GM19023 (cell line): ENCODE measurements at regions not wholly inside any gene's neighbourhood (a gene's known extent, or its start where the extent isn't known, plus 50 kb on each side); places are given as distances from the start of the nearest gene placed in this dataset.

Experiments used
- ATAC-seq: cut with Tn5 transposase; IDR thresholded peaks from one replicate; pipeline ENCODE4 v1.9.1; 2021; ENCODE audit warnings: mild to moderate bottlenecking, moderate library complexity; ENCODE audit not compliant: unreplicated experiment

DNA sequence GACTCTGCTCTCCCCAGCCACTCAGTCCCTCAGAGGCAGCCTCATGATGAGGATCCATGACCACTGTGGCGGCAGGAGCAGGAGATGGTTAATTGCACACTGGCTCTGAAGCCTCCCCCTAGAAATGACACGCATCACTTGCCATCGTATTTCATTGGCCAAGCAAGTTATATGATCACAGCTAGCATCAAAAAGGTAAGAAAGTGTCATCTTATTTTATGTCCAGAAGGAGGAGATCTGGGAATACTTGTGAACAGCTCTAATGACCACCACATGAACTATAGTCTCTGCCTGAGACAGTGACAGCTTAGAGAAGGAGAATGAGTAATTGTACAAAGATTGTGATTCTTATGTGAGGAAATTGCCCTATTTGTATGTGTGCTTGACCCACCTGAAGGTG is 363.4 kb downstream of the NUAK1 start:
- ATAC-seq: no peak

DNA sequence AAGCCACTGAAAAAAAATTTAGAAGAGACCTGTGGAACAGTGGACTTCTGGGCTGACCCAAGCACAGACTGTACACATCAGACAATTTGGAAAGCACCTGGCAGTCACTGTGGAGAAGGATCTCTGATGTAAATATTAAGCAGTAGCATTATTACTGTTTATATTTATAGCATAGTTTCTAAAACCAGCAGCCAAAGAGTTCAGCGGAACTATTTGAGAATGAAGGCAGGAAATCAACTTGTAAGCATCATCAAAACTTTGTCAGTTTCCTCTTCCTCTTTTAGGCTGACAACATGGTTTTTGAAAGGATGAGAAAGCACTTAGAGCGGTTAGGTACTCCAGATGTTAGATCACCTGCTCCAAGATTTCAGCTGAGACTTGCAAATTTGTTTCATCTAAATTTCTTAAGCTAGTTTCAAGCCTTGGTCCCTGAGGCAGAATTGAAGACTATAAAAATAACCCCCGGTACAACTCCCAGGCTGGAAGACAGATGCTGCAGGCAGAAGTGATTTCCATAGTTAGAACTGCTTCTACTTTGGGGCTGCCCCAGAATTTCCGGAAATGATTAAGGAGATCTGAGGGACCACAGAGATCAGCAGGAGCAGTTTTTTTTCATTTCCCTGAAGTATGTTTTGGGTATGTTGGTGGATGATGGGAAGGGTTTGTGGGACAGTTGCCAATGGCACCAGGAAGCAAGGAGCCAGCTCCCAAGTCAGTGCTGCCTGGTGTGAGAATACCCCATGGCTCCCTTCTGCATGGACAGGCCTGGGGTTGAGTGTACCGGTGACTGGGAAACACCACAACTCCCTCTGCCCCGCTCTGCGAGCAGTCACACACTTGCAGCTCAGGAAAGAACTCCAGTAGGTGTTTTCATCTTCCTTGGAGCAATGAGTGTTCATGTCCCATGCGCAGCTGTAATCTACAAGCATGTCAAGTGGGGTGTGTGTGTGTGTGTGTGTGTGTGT is 354.5 kb downstream of the NUAK1 start:
- peak; percentile 58 for ATAC-seq

DNA sequence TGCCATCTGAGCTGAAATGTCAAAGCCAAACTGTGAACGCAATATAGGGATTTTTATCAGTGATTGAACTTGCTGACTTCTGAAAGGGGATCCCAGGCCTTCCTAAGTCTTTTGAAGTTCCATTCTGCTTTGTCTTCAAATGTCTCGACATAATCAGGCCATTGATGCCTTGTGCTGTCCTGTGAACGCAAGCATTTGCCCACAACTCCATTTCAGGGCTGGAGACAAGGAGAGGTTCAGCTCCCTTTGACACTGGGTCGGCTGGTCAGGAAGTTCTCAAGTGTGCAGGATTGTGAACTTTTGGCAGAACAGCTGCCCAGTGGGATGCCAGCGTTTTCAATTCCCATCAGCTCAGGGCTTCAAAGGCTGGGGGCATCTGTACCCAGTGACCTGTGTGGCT is 345.3 kb downstream of the NUAK1 start:
- no peak for ATAC-seq

DNA sequence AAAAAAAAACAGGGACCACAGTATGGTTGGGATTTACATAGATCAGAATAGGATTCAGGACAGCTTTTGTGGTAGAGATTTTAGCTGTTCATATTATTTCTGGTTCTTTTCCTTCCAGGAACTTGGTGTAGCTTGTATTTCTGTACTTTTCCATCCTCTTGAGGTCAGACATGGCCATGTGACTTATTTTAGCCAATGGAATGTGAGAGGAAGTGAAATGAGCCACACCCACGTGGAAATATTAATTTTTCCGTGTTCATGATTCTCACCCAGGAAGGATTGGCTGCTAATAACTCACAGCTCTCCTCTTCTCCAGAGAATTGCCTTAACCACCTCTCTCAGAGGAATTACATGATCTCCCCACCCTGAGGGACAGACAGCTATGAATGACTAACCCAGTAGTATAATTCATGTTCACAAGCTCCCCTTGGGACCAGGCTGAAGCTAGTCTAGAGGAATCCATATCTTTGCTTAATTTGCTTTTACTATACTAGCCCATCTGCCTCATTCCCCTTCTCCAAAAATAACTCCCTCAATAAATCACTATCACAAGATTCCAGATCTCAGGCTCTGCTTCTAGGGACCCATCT is 340.4 kb downstream of the NUAK1 start:
- no peak for ATAC-seq

DNA sequence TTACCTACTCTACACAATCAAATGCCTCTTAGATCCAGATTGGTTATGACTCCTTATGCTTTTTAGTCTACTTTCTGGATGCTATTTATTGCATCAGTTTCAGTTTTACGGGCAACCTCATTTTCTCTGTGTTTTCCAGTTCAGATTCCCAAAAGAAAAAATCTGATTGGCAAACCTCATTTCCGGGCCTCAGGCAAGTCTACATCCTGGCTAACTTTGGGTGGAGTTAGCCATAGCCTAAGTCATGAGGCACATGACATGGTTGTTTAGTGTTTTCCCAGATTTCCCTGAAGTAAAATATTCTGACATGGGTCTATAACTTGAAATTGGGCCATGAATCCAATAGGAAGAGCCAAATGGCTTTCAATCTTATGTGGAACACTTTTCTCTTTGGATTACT is 339.7 kb downstream of the NUAK1 start:
- no peak for ATAC-seq

DNA sequence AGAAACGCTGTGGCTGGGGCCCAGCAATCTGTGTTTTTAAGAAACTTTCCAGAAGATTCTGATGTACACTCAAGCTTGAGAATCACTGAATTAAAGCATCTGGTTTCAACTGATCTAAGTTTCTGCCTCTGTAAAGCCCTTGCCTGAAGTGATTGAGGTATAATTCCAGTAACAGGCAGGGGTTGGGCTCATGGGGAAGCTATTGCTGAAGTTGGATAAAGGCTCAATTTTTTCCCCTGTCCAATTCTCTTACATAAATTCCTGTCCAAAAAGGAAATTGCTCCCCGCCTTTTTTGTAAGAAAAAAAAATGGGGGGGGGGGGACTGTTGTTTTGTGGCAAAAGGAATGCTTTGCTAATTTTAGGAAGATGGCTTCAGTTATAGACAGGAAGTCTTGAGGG is 337.4 kb downstream of the NUAK1 start:
- no peak for ATAC-seq

DNA sequence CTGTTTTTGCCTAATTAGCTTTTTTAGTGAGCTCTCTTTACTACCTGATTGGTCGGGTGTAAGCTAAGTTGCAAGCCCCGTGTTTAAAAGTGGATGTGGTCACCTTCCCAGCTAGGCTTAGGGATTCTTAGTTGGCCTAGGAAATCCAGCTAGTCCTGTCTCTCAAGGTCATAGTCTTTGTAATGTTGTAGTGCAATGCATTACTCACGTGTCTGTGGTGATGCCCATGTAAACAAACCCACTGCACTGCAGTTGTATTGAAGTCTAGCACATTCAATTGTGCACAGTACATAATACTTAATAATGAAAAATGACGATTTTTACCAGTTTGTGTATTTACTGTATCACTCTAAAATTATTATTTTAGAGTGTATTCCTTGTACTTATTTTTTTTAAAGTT is 335.5 kb downstream of the NUAK1 start:
- no peak for ATAC-seq

DNA sequence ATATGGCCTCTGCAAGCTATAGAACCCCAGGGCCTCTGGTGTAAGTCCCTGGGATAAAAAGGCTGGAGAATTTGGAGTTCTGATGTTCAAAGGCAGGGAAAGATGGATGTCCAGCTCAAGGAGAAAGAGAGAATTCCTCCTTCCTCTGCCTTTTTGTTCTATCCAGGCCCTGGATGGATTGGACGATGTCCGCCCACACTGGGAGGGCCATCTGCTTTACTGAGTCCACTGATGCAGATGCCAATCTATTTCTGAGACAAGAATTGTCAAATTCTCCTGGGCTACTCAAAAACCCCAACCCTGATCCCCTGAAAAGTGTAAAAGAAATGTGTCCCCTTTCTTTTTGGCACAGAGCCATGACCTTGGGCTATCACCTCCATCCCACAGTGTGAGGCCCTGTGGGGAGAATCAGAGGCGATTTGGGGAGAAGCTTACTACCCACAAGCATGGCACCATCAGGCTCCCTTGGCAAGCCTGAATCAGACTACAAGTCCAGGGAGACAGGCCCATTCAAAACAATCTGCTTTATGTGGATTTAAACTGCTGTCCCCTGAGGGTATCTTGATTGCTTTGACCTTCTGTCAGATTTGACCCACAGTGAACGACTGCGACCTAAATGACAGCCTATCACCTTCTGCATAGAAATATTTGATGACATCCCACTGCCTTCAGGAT is 334.0 kb downstream of the NUAK1 start:
- ATAC-seq: no peak

DNA sequence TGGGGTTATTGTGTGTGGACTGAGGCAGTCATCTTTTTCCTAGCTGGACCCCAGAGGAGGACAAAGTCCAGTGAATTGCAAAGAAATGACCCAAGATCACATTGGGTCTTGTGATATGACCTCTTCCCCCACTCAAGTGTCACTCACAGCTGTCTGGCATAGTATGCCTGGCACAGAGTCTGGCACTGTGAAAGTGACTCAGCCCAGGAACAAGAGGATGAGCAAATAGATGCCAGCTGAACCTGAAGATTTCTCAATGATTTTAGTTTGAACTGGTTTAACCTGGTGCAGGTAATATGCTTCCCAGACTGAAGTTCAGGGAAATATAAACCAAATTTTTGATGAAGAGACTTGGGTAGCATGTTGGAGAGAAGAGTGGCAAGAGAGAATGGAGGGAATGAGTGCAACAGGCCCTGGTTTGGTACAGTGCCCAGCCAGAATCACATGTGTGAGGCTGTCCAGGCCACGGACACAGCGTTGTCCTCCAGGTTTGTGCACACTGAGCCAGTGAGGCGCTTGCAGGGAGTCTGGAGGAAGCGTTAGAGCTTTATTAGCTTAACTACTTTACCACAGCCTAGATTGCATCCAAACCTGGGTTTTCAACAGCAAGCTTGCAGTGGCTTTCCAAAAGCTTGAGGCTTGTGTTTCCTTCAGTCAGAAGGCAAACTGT is 332.9 kb downstream of the NUAK1 start:
- ATAC-seq: no peak

DNA sequence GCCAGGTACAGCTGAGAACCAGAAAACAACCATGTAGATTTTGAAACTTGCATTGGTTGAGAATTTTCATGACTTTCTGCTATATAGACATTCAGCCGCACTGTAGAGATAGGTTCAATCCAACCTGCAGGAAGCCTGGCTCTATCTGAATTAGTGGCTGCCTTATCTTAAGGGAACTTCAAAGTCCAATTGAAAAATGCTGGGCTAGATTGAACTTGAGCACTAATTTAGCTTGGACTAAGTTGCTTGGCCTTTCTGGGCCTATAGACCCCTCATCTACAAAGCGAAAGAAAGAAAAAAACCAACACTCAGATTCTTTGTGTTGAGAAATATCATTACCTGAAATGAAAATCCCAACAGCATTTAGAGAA is 332.4 kb downstream of the NUAK1 start:
- ATAC-seq: no peak

DNA sequence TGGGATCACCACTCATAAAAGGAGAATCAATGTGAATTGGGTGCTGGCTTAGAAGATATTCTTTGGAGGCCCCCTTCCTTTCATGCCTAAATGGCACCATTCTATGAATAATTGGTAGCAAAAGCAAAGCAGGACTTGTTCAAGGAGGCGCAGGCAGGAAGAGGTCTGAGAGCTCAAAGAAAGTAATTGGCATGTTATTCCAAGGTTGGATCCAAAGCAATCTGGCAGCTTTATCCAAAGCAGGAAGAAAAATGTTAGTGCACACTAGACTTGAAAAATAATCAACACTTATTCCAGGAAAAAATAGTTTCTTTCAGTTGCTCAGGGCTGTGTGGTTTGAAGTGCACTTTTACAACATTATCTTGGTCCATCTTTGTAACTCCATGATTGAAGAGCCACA is 326.4 kb downstream of the NUAK1 start:
- ATAC-seq: no peak

DNA sequence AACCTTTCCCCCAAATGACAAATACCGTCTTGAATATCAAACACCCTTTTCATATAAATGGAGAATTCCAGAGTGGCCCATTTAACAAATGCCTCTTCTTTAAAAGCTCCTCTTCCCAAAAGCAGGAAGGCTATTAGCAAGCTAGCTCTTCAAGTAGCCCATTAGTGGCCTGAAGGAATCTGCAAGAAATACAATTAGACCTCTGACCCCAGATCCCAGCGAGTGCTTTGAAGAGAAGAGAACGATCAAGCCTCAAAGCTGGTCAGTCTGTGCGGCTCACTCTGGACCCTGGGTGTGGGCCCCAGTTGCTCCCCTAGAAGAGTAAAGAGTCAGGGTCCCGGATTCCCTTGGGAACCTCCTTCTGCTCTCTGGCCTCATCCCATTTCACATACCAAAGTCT is 325.6 kb downstream of the NUAK1 start:
- ATAC-seq: no peak

DNA sequence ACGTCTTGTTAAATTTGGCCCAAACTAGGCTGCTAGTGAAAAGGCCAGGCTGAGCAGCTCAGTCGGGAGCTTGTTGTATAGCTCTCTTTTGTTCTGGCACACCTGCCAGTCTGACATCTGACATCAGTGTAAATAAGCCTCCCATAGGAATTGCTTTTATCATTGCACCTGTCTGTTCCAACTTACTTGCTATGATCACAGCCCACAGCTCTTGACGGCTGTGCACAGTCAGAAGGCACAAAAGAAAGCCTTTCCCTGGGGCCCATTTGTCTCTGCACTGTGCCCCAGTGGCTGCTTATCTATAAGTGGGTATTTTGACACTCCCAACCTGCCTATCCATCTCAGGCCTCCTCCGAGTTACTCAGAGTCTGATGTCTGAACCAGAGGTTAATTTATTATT is 324.5 kb downstream of the NUAK1 start:
- ATAC-seq: no peak

DNA sequence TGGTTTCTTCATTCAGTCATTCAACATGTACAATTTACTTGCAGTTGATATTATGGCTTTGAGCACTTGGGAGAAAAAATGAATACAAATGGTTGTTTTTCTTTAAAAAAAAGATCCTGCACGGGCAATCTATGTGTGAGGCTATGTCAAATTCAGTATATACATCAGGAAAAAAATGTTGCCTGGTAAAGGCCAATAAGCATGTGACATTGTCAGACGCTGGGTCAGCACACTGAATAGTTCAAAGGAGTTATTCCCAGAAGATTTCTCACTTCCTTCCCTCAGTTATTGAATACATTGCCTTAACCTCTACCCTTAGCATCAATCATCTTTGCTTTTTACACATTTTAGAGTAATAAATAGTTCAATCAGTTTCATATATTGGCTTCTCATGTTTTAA is 319.2 kb downstream of the NUAK1 start:
- no peak for ATAC-seq

DNA sequence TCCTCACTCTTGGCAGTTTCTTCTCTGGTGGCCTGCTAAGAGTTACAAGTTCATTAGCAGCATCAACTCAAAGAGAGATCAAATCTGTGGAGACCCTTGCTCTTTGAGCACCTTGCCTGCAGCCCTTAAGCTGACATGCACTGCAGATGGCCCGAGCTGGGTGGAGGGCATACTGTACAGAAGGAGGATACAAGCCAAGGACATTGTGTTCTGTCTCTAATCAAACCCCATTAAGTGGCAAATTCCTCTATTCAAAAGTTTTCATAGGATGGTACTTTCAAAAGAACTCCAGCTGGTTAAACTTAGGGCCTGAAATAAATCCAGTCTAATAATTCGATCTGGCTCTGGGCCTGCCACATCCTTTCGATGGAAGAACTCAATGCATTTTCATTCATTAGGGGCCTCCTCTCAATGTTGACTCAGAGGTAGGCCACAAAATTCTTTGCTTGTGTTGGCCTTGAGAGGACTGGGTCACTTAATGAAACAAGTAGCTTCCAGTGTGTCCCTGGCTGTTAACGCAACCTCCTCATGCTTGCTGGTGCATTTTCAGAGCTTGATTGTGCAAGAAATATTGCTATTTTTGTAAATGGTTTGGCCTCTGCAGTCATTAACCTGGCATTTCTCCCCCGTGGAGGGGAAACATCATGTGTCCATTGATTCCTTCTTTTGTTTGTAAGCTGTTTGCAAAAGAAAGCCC is 318.2 kb downstream of the NUAK1 start:
- ATAC-seq: no peak

DNA sequence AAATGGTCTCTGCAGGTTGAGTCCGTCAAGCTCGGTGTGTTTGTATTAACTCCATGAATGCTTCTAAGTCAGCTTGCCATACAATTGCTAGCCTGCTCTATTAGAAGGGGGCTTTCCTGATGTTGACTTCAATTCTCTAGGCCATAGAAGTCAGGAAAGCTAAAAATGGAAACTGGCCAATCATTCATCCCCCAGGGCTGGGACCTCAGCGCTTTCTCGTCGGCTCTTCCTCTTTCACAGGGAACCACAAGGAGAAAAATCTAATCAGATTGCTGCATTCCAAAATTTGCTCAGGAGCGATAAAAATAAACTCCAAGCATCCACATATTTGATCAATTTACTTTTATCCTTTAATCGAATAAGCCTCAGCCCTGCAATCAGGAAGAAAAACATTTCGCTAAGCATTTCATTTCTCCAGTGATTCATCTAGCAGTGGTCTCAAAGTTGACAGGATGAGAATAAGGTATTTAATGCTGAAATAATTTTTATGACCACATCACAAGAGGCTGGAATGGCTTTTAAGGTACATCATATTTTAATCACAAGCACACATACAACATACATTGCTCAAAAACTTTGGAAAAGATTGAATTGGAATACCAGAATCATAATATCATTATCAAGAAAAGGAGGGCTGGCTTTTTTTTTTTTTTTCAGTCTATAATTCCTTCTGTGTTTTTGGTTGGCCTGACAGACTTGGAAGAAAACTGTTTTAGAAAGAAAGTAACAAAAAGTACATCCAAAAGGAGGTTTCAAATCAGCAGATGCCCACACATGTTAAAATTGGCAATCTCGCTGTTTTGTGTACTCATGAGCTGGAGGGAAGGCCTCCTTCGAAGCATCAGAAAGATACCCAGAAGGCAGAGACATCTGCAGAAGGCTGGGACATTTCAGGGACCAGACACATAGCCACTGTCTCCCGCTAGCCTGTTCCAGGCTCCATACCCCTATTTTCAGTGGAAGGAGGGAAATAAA is 316.3 kb downstream of the NUAK1 start:
- no peak for ATAC-seq

DNA sequence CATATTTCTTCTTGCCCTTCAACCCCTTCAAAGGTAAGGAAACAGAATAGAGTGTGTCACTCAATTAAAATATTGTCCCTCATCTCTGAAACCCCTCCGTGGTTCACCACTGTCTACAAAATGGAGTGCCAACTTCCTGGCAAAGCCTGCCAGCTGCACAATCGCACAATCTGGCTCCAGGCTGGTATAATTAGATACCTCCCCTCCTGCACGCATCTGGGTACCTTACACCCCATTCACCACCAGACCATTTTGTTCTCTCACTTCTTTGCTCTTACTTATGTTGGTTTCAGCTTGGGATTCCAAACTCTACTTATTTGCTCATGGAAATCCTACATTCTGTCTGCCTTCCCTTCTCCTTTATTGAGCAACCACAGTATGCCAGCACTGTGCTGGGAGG is 314.9 kb downstream of the NUAK1 start:
- ATAC-seq: no peak

DNA sequence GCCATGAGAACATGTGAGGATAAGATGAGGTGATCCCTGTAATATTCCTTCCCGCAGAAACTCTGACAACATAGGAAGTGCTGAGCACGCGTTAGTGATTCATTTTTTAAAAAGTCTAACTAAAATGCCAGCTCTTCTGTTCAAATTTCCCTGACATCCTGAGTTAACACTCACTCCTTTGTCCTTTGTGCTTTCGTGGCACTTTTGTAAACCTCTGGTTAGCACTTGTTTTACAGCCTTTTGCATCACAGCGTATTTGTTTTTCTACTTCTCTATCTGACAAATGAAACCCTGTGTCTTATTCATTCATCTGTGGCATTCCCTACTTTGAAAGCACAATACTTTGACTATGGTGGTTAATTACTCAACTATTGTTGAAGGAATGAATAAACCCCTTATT is 313.6 kb downstream of the NUAK1 start:
- ATAC-seq: no peak

DNA sequence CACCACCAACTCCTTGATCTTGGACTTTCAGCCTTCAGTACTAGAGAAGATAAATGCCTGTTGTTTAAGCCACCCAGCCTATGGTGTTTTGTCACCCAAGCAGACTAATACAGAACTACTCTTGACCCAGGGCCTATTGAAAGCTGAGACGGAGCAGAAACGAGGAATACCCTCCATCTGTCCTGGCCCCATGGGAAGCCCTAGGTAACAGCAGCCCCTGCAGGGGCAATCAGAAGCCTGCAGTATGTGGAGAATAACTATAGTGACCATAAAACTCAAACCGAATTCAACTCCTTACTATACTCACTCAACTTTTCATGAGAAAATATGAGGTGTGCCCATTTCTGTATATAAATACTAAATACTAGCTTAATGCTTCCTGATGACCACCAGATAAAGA is 307.4 kb downstream of the NUAK1 start:
- no peak for ATAC-seq

DNA sequence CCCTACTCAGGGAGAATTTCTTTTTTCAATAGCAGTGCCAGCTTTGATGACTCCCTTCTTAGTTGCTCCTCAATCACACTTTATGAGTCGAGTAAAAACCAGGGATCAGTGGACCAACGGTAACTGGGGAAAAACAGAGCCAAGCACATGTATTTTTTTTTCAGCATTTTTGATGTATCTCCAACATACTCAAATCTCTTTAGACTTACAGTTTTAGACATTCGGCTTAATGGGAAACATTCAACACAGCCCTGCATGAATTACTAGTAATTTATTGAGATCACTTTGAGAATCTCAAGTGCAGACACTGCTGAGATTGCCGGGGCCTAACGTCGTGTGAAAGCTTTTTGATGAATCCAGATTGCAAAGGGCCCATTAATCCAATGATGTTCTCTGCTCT is 306.7 kb downstream of the NUAK1 start:
- no peak for ATAC-seq
